GM19099 (cell line): ENCODE measurements at regions not wholly inside any gene's neighbourhood (a gene's known extent, or its start where the extent isn't known, plus 50 kb on each side); places are given as distances from the start of the nearest gene placed in this dataset.

ENCODE experiments used
- POLR2A ChIP-seq: IDR thresholded peaks from 3 replicates; pipeline ENCODE4 v1.6.1; 2011; ENCODE audit warnings: low read depth; ENCODE audit not compliant: insufficient read length; ENCODE audit errors: extremely low read depth

DNA sequence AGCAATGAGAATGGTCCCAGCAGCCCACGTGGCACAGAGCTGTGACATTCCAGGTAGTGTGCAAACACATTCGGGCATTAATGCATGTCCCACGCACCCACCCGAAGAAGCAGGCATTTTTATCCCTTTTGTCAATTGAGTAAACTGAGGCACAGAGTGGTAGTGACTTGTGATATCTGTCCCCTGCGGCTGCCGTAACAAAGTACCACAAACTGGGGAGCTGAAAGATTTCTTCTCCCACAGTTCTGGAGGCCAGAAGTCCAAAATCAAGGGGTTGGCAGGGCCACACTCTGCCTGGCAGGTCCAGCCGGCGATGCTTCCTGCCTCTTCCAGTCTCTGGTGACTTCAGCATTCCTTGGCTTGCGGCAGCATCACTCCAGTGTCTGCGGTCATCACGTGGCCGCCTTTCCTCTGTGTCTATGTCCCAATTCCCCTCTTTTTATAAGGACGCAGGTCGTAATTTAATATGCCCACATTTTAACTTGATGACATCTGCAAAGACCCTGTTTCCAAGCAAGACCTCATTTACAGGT is 221.9 kb upstream of the GSE1 start:
- no peak for TF ChIP-seq POLR2A

DNA sequence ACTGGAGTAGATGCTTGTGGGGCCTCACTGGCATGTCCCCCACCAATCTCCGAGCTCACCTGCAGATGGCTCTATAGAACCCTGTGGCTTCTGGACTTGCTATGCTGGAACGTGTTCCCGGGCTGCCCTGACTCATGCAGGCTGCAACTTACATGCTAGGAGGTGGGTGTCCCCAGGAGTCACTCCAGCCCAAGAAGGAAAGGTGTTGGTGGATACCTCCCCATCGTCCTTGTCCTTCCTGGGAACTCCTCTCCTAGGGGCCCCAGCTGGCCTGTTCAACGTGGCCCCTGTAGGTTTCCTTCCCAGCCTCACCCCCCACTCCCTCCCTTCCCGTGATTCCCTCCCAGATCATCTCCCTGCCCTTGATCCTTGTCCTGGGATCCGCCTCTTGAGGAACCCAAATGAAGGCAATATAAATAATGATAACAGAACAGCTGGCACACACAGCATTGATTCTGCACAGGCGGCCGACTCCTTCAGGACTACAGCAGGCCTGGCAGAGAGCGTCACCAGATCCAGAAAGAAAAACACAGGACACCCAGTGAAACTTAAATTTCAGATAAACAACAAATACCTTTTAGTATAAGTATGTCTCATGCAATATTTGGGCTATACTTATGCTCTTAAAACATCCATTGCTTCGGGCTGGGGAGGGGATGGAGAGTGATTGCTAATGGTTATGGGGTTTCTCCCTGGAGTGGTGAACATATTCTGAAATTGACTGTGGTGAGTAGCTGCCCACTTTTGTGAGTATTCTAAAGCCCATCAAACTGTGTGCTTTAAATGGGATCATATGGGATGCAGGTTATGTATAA is 221.1 kb upstream of the GSE1 start:
- no peak for TF ChIP-seq POLR2A

GRCh38 chr16:85392756-85393673 is 220.1 kb upstream of the GSE1 start:
- TF ChIP-seq POLR2A = no peak

- no peak for TF ChIP-seq POLR2A
Measured at GRCh38 chr16:85393674-85394451, 219.3 kb upstream of the GSE1 start.

- no peak for TF ChIP-seq POLR2A
Measured at GRCh38 chr16:85394456-85395206, 218.5 kb upstream of the GSE1 start.

GRCh38 chr16:85395207-85395912 is 217.8 kb upstream of the GSE1 start:
- no peak for TF ChIP-seq POLR2A

DNA sequence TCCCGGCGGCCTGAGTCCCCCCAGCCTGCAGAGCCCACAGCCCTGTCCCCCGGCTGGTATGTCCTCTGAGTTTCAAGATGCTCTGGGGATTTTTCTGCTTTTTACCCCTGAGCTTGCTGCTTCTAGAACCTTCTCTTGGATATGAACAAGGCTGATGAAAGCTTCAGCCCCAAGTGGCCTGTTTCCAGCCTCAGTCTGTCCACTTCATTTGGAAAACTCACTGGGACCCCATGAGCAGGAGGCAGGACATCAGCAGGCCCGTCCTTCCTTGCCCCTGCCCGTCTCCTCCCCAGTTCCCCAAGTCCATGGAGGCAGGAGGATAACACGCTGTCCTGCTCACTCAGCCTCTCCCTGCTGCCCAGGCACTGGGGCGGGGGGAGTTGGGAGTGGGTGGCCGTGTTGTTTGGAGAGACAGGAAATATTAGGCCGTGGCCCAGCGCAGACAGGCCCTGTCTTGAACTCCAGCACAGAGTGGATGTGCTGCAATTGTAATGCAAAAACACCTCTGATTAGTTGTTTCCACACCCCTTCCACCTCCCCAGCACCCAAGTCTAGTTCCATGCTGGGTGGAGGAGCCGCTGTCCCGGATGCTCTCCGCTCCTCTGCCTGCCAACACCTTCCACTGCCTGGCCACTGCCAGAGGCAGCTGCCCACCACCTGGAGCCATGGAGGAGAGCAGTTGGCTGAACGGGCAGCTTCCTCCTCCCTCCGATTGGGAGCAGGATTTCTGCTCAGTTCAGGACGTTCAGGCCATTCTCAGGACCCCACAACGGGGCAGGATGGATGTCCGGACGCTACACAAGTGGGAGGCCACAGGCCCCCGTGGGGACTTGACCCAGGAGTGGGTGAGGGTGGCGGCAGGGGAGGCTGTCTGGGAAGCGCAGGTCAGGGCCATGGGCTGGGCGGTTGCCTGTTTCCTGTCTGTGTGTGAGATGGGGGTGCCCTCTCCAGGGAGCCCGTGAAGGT is 216.9 kb upstream of the GSE1 start:
- no peak for TF ChIP-seq POLR2A

GRCh38 chr16:85396879-85397871 is 215.9 kb upstream of the GSE1 start:
- no peak for TF ChIP-seq POLR2A

GRCh38 chr16:85398050-85398451 is 215.1 kb upstream of the GSE1 start:
- no peak for TF ChIP-seq POLR2A

GRCh38 chr16:85398688-85399582 is 214.2 kb upstream of the GSE1 start:
- no peak for TF ChIP-seq POLR2A
